ENCODE measurements at regions not wholly inside any gene's neighbourhood (a gene's known extent, or its start where the extent isn't known, plus 50 kb on each side); places are given as distances from the start of the nearest gene placed in this dataset.

DNA sequence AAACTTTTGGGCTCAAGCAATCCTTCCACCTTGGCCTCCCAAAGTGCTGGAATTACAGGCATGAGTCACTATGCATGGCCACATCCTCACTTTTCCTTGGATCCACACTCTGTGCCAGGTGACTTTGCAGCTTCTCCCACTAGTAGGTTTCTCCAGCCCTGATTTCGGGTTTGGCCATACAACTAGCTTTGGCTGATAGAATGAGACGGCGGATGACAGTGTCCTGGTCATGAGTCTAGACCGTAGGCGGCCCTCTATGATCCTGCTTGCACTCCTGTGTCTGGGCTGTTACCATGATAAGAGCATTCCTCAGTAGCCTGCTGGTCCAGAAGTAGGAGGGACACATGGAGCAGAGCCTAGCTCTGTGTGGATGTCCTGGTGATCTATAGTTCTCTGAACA lies 112.5 kb upstream of the KL start:
- H3K14ac ChIP-seq (ENCODE audit: insufficient read depth, low read length) = no peak overlapping the region
- no peak overlapping the region for H2BK120ac ChIP-seq (ENCODE audit: low read depth, low read length, poor library complexity, severe bottlenecking)
- no peaks in the 10 kb centered on the region for H3K79me2 ChIP-seq (ENCODE audit: insufficient read depth, low read length)
- no peak overlapping the region for H2BK12ac ChIP-seq (ENCODE audit: insufficient read length, low read depth, low read length)
- DNase-seq = no peak
- H3K23me2 ChIP-seq (ENCODE audit: insufficient read length, low read depth, low read length, poor library complexity, severe bottlenecking) = no peaks in the 10 kb centered on the region
- H2AFZ ChIP-seq (ENCODE audit: low read length) = no peak overlapping the region
- no peak overlapping the region for H2BK5ac ChIP-seq (ENCODE audit: insufficient read length, low read length)
- no peak overlapping the region for H3K56ac ChIP-seq (ENCODE audit: insufficient read length, low read depth, low read length)
- H3T11ph ChIP-seq (ENCODE audit: low read length) = no peak overlapping the region
- WGBS (ENCODE audit: extremely low coverage, insufficient read length, low lambda C conversion rate) = no CpG with 5 or more reads among the region's 5 CpGs
- no peak overlapping the region for H4K8ac ChIP-seq (replicated peaks; ENCODE audit: insufficient read length, low read depth, low read length)
- H3K9ac ChIP-seq (ENCODE audit: extremely low read depth, insufficient read length, low read length) = no peak overlapping the region
- H3K27ac Mint-ChIP-seq = no peak overlapping the region; a peak in 1 of 7 replicates
- no peak overlapping the region for H3K18ac ChIP-seq (ENCODE audit: insufficient read length, low read depth, low read length)
- H2BK15ac ChIP-seq (ENCODE audit: low read depth, low read length) = no peak overlapping the region
- peaks cover 5% of the 10 kb centered on the region; the same call in 1 of the 2 replicates for H3K4me1 ChIP-seq (ENCODE audit: insufficient read depth, low read length)
- no peak overlapping the region for H4K5ac ChIP-seq (ENCODE audit: insufficient read length, low read depth, low read length)
- peaks cover 19 to 24% of the 10 kb centered on the region in 2 experiments for H3K4me1 Mint-ChIP-seq
- H3K27me3 ChIP-seq (ENCODE audit: insufficient read depth, low read length) = no peaks in the 10 kb centered on the region
- H2BK20ac ChIP-seq (ENCODE audit: low read depth, low read length, poor library complexity, severe bottlenecking) = no peak overlapping the region
- no peaks in the 10 kb centered on the region; a peak in 1 of 7 replicates for H3K36me3 Mint-ChIP-seq (ENCODE audit: insufficient read depth in 1 of 3, low read depth in 3 of 3)
- no peaks in the 10 kb centered on the region for H4K20me1 ChIP-seq (ENCODE audit: control insufficient read depth, insufficient read depth, insufficient read length)
- no peak for TF ChIP-seq CTCF (conservative IDR thresholded peaks at IDR 0.05)
- no peak overlapping the region for H3K4me2 ChIP-seq (ENCODE audit: insufficient read depth, insufficient read length, low read length)
- H3K23ac ChIP-seq (ENCODE audit: insufficient read length, low read depth, low read length) = no peak overlapping the region
- H3K4me3 Mint-ChIP-seq = no peak overlapping the region
- no peak overlapping the region for H2AK5ac ChIP-seq (ENCODE audit: insufficient read length, low read length)
- H3K27ac ChIP-seq (ENCODE audit: insufficient read length, low read depth, low read length) = no peak overlapping the region
- no peak overlapping the region for H3K4ac ChIP-seq (ENCODE audit: low read depth, low read length)
- H3K79me1 ChIP-seq (ENCODE audit: insufficient read depth, low read depth, low read length, poor library complexity, severe bottlenecking) = no peaks in the 10 kb centered on the region
- no peaks in the 10 kb centered on the region; the same call in 1 of the 2 replicates for H3K27me3 Mint-ChIP-seq (ENCODE audit: low read depth)
- H4K91ac ChIP-seq (ENCODE audit: insufficient read length, low read depth, low read length) = no peak overlapping the region
- no peaks in the 10 kb centered on the region; a peak in 2 of 5 replicates for H3K9me3 Mint-ChIP-seq
- H3K9me3 ChIP-seq (ENCODE audit: control insufficient read depth, low read depth, low read length) = no peaks in the 10 kb centered on the region

All from H9 (cell line).